Neutrophil (primary cell): ENCODE measurements at regions not wholly inside any gene's neighbourhood (a gene's known extent, or its start where the extent isn't known, plus 50 kb on each side); places are given as distances from the start of the nearest gene placed in this dataset.
"Not testable (repeated sequence)": the region's sequence is repeated elsewhere in the genome, so short reads cannot be mapped to it uniquely, and the experiment has no call there.

Experiments used
- H3K27ac ChIP-seq: fragments of 200-600 bp; sonication (generic); 2 replicates; pipeline ENCODE4 v1.5.1; 2016; ENCODE audit warnings: mild to moderate bottlenecking, moderate library complexity
- H3K27me3 ChIP-seq: fragments of 200-600 bp; sonication (generic); 2 replicates; pipeline ENCODE4 v1.6.0; 2016; ENCODE audit warnings: mild to moderate bottlenecking
- H3K36me3 ChIP-seq: fragments of 200-600 bp; sonication (generic); 2 replicates; pipeline ENCODE4 v1.5.1; 2017
- H3K4me1 ChIP-seq, 2 experiments: fragments of 200-600 bp in 1 of 2; sonication (generic) in 1 of 2; 1 replicate in 1 of 2; 2 replicates in 1 of 2; pipeline versions ENCODE4 v1.5.1 to v1.6.1; 2013 to 2016; ENCODE audit warnings: low read depth in 1 of 2, low read length in 1 of 2, mild to moderate bottlenecking in 1 of 2, moderate library complexity in 1 of 2; ENCODE audit not compliant: control insufficient read depth in 1 of 2, insufficient read depth in 1 of 2
- H3K4me3 ChIP-seq, 2 experiments: fragments of 200-600 bp in 1 of 2; sonication (generic) in 1 of 2; 1 replicate in 1 of 2; 2 replicates in 1 of 2; pipeline ENCODE4 v1.5.1; 2013 to 2016; ENCODE audit warnings: low read depth in 1 of 2, low read length in 1 of 2, mild to moderate bottlenecking in 1 of 2, moderate library complexity in 1 of 2
- H3K9me3 ChIP-seq: fragments of 200-600 bp; sonication (generic); 2 replicates; pipeline ENCODE4 v1.5.1; 2016
- CTCF ChIP-seq: fragments of 200-600 bp; sonication (generic); IDR thresholded peaks from 2 replicates; pipeline ENCODE4 v1.5.1; 2016; ENCODE audit warnings: antibody characterized with exemption

DNA sequence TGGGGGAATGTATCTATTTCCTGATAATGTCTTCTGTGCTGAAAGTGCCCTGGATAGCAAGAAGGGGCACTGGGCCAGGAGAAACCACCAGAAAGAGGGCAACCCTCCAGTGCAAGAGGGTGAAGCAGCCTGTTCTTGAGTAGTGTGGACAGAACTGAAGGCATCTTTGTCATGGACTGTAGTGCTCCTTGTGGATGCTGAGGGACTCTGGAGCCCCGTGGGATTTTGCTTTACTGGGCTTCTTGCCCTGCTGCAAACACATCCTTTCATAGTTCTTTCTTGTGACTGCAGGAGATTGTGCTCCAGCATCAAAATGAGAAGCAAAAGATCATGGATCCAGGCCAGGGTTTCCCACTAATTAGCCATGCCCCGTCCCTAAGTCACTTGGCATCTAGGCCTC is 300.6 kb downstream of the ZNF326 start:
- no peaks in the 10 kb centered on the region for H3K4me1 ChIP-seq
- no peaks in the 10 kb centered on the region for H3K27me3 ChIP-seq
- H3K36me3 ChIP-seq, result no peaks in the 10 kb centered on the region
- TF ChIP-seq CTCF, result no peak
- H3K27ac ChIP-seq, result no peak overlapping the region
- H3K9me3 ChIP-seq, result no peaks in the 10 kb centered on the region
- H3K4me3 ChIP-seq, result no peak overlapping the region

GRCh38 chr1:90291431-90292216 is 296.7 kb downstream of the ZNF326 start:
- no peak for TF ChIP-seq CTCF
- Histone ChIP-seq H3K4me3 (no peak overlapping the region), H3K27me3 (no peaks in the 10 kb centered on the region), H3K9me3 (no peaks in the 10 kb centered on the region), H3K36me3 (no peaks in the 10 kb centered on the region), H3K27ac (no peak overlapping the region), H3K4me1 (no peaks in the 10 kb centered on the region)

GRCh38 chr1:90282811-90283210 is 287.9 kb downstream of the ZNF326 start:
- H3K4me3 ChIP-seq, result no peak overlapping the region
- no peaks in the 10 kb centered on the region for H3K36me3 ChIP-seq
- no peak overlapping the region for H3K27ac ChIP-seq
- H3K9me3 ChIP-seq, result no peaks in the 10 kb centered on the region
- no peaks in the 10 kb centered on the region for H3K27me3 ChIP-seq
- TF ChIP-seq CTCF, result no peak
- H3K4me1 ChIP-seq, result no peaks in the 10 kb centered on the region

- not testable (repeated sequence) for H3K36me3 ChIP-seq, H3K9me3 ChIP-seq, H3K27me3 ChIP-seq, H3K4me3 ChIP-seq, H3K4me1 ChIP-seq, H3K27ac ChIP-seq
Observed at GRCh38 chr1:90281886-90282285, 287.0 kb downstream of the ZNF326 start.

- Histone ChIP-seq H3K4me1 (no peaks in the 10 kb centered on the region), H3K9me3 (no peaks in the 10 kb centered on the region), H3K27me3 (no peaks in the 10 kb centered on the region), H3K27ac (no peak overlapping the region), H3K4me3 (no peak overlapping the region), H3K36me3 (no peaks in the 10 kb centered on the region)
- TF ChIP-seq CTCF, result no peak
Observed at GRCh38 chr1:90277270-90277669, 282.4 kb downstream of the ZNF326 start.

DNA sequence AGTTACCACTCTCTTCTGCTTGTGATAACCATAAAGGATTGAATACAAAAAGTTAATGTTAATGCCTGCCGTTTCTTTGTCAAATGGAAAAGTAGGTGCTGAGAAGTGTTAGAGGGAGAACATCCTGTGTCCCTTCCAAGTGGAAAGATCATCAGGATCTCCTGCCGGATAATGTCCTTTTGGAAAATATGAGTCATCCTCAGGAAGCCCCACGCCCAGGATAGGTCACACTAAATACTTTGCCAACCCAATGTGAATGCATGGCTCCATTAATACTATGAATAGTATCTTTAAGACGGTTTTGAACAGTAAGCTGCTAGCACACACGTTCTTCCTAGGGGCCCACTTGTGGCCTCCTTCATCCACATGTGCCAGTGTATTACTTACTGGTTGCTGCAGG is 279.5 kb downstream of the ZNF326 start:
- Histone ChIP-seq H3K9me3 (no peaks in the 10 kb centered on the region), H3K36me3 (no peaks in the 10 kb centered on the region), H3K27ac (no peak overlapping the region), H3K4me3 (no peak overlapping the region), H3K4me1 (no peaks in the 10 kb centered on the region), H3K27me3 (no peaks in the 10 kb centered on the region)
- no peak for TF ChIP-seq CTCF
